Mesothelial cell of epicardium (in vitro differentiated cells): ENCODE measurements at regions not wholly inside any gene's neighbourhood (a gene's known extent, or its start where the extent isn't known, plus 50 kb on each side); places are given as distances from the start of the nearest gene placed in this dataset.

ENCODE experiments used
- DNase-seq, 2 experiments: peaks; one replicate each; pipeline ENCODE4 v3.0.0; 2021; ENCODE audit warnings: low spot score in 2 of 2; ENCODE audit not compliant: unreplicated experiment in 2 of 2
- H3K27ac Mint-ChIP-seq: 2 replicates; pipeline ENCODE4 v1.8.0; 2021; ENCODE audit warnings: mixed read lengths
- H3K27me3 Mint-ChIP-seq: 2 replicates; pipeline ENCODE4 v1.8.0; 2021; ENCODE audit warnings: low read depth, mixed read lengths
- H3K36me3 Mint-ChIP-seq: 2 replicates; pipeline ENCODE4 v1.8.0; 2021; ENCODE audit warnings: mixed read lengths
- H3K4me1 Mint-ChIP-seq: 2 replicates; pipeline ENCODE4 v1.8.0; 2021; ENCODE audit warnings: mixed read lengths
- H3K4me3 Mint-ChIP-seq: 2 replicates; pipeline ENCODE4 v1.8.0; 2021; ENCODE audit warnings: mild to moderate bottlenecking, moderate library complexity, mixed read lengths
- H3K9me3 Mint-ChIP-seq: 2 replicates; pipeline ENCODE4 v1.8.0; 2021; ENCODE audit warnings: mixed read lengths
- TF ChIP-seq, protein P1 (sequence below): fragments of 200-600 bp; sonication (generic); IDR thresholded peaks from one replicate; pipeline ENCODE4 v1.5.0; 2021; ENCODE audit warnings: antibody characterized with exemption; ENCODE audit not compliant: unreplicated experiment

DNA sequence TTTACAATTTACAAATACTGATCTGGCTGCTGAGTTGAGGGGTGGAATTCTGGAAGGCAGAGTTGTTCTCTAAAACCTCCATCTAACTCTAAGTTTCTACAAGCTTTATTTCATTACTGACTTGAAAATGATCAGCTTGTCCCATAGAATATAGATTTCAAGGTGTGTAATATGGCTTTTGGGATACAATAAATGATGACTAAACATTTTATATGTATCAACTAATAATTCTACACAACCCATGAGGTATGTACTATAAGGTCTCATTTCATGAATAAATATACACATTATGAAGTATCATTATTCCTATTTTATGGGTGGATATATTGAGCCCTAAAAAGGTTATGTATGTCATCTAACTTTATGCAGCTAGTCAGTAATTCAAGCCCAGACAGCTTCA is 1214.3 kb upstream of the SORCS1 start:
- TF ChIP-seq, protein P1, sequence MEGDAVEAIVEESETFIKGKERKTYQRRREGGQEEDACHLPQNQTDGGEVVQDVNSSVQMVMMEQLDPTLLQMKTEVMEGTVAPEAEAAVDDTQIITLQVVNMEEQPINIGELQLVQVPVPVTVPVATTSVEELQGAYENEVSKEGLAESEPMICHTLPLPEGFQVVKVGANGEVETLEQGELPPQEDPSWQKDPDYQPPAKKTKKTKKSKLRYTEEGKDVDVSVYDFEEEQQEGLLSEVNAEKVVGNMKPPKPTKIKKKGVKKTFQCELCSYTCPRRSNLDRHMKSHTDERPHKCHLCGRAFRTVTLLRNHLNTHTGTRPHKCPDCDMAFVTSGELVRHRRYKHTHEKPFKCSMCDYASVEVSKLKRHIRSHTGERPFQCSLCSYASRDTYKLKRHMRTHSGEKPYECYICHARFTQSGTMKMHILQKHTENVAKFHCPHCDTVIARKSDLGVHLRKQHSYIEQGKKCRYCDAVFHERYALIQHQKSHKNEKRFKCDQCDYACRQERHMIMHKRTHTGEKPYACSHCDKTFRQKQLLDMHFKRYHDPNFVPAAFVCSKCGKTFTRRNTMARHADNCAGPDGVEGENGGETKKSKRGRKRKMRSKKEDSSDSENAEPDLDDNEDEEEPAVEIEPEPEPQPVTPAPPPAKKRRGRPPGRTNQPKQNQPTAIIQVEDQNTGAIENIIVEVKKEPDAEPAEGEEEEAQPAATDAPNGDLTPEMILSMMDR: no peak
- DNase-seq: no peak
- H3K27ac Mint-ChIP-seq: no peak overlapping the region
- H3K36me3 Mint-ChIP-seq: no peaks in the 10 kb centered on the region
- peaks cover 13% of the 10 kb centered on the region for H3K27me3 Mint-ChIP-seq
- H3K4me1 Mint-ChIP-seq: peaks cover 10% of the 10 kb centered on the region
- H3K9me3 Mint-ChIP-seq: peaks cover 5% of the 10 kb centered on the region
- H3K4me3 Mint-ChIP-seq: no peak overlapping the region

DNA sequence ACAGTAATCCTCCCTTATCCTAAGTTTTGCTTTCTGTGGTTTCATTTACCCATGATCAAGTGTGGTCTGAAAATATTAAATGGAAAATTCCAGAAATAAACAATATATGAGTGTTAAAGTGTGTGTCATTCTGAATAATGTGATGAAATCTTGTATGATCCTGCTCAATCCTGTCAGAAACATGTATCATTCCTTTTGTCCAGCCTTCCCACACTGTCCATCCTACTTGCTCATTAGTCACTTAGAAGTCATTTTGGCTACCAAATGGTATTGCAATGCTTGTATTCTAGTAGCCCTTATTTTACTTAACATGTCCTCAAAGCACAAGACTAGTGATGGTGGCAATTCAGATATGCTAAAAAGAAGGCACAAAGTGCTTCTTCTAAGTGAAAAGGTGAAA is 1211.2 kb upstream of the SORCS1 start:
- Mint-ChIP-seq H3K4me1 (peaks cover 10% of the 10 kb centered on the region), H3K27ac (no peak overlapping the region), H3K4me3 (no peak overlapping the region), H3K9me3 (peaks cover 4% of the 10 kb centered on the region), H3K36me3 (no peaks in the 10 kb centered on the region), H3K27me3 (peaks cover 13% of the 10 kb centered on the region)
- DNase-seq: no peak
- TF ChIP-seq, protein P1: no peak

DNA sequence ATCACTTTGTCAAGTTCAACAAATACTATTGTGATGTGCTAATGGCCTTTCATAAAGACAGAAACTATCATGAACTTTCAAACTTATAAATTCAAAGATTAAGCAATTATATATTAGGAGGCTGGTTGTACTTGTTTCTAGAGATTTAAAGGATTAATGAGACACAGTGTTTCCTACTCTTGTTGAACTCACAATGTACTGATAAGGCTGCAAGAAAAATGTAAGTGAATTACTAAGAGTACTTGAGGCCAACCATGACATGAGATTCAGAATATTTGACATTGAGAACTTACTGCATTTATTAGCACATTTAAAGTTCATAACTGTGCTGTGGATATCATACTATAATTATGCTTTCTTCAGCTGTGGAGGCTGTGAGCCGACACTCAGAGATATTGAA is 1210.5 kb upstream of the SORCS1 start:
- H3K4me1 Mint-ChIP-seq: peaks cover 10% of the 10 kb centered on the region
- peaks cover 12% of the 10 kb centered on the region for H3K27me3 Mint-ChIP-seq
- H3K36me3 Mint-ChIP-seq: no peaks in the 10 kb centered on the region
- TF ChIP-seq, protein P1: no peak
- no peak overlapping the region for H3K27ac Mint-ChIP-seq
- H3K4me3 Mint-ChIP-seq: no peak overlapping the region
- no peak for DNase-seq
- peaks cover 4% of the 10 kb centered on the region for H3K9me3 Mint-ChIP-seq

- Mint-ChIP-seq H3K4me1 (peaks cover 6% of the 10 kb centered on the region), H3K4me3 (no peak overlapping the region), H3K9me3 (no peaks in the 10 kb centered on the region), H3K27ac (no peak overlapping the region), H3K36me3 (no peaks in the 10 kb centered on the region), H3K27me3 (no peaks in the 10 kb centered on the region)
- TF ChIP-seq, protein P1: no peak
- no peak for DNase-seq
These were observed 1201.0 kb upstream of the SORCS1 start for GRCh38 chr10:108365541-108365940.

DNA sequence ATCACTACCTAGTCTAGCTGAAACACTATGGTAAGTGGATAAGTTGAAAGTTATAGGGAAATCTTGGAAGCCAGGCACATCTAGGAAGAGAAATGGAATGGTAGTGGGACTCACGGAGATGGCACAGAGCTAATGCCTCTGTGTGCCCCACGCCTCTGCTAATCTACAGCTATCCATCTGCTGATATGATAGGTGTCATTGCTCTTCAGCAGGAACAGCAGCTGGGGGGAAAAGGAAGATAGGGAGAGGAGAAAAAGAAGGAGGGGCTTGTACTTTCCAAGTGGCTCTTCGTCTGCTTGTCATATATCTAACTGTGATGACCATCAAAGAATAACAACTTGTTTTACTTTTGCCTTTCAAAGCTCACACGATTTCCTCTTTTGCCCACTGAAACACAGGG is 1199.1 kb upstream of the SORCS1 start:
- TF ChIP-seq, protein P1: no peak
- Mint-ChIP-seq H3K4me1 (peaks cover 9% of the 10 kb centered on the region), H3K9me3 (no peaks in the 10 kb centered on the region), H3K27ac (no peak overlapping the region), H3K27me3 (no peaks in the 10 kb centered on the region), H3K4me3 (no peak overlapping the region), H3K36me3 (no peaks in the 10 kb centered on the region)
- DNase-seq: no peak

DNA sequence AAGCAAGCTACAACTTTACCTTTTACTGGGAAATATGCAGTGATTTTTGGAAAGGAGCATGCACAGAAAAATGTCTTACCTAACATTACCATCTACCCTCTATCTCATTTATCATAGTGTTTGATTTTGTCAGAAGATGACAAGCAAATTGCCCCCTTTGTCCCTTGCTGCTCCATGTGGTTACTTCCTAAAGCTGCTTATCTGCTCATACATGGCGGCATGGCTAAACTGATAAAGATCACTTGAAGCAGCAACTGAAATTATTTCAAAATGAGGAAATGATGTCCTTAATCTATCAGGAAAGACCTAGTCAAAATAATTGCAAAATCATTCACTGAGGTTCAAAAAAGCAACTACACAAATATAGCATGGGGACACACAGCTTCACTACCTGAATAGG is 1198.5 kb upstream of the SORCS1 start:
- no peak overlapping the region for H3K4me3 Mint-ChIP-seq
- no peaks in the 10 kb centered on the region for H3K9me3 Mint-ChIP-seq
- H3K27me3 Mint-ChIP-seq: no peaks in the 10 kb centered on the region
- no peak for DNase-seq
- no peaks in the 10 kb centered on the region for H3K36me3 Mint-ChIP-seq
- peaks cover 12% of the 10 kb centered on the region for H3K4me1 Mint-ChIP-seq
- no peak overlapping the region for H3K27ac Mint-ChIP-seq
- TF ChIP-seq, protein P1: no peak
